Stimulated activated CD4-positive, alpha-beta T cell treated with anti-CD3 and anti-CD28 coated beads, Interleukin-12 subunit alpha, Interleukin-12 subunit beta, amount 100 ng/mL, for 24 hours (primary cell): ENCODE measurements at regions not wholly inside any gene's neighbourhood (a gene's known extent, or its start where the extent isn't known, plus 50 kb on each side); places are given as distances from the start of the nearest gene placed in this dataset.

Experiments
- DNase-seq, 2 experiments: peaks; one replicate each; pipeline ENCODE4 v3.0.0-alpha.2; 2020; ENCODE audit warnings: low read depth in 2 of 2

GRCh38 chr5:70585996-70586395, 170.8 kb downstream of the GTF2H2C_2 start:
- peak; percentile 0 to 13 for DNase-seq
